ENCODE measurements at regions not wholly inside any gene's neighbourhood (a gene's known extent, or its start where the extent isn't known, plus 50 kb on each side); places are given as distances from the start of the nearest gene placed in this dataset.
"Not testable (repeated sequence)": the region's sequence is repeated elsewhere in the genome, so short reads cannot be mapped to it uniquely, and the experiment has no call there.

DNA sequence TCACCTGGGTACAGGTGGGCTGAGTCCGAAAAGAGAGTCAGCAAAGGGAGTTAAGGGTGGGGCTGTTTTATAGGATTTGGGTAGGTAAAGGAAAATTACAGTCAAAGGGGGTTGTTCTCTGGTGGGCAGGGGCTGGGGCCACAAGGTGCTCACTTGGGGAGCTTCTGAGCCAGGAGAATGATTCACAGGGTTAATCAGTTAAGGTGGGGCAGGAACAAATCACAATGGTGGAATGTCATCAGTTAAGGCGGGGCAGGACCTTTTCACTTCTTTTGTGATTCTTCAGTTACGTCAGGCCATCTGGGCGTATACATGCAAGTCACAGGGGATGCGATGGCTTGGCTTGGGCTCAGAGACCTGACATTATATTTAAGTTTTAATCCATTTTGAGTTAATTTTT lies 179.7 kb upstream of the TRPC7 start:
- H3K9me3 Mint-ChIP-seq (ENCODE audit: unreplicated experiment); H3K9me3 ChIP-seq; H3K36me3 ChIP-seq (ENCODE audit: control insufficient read depth, insufficient read depth, low read length); H3K4me3 Mint-ChIP-seq (ENCODE audit: unreplicated experiment); H3K27me3 ChIP-seq (replicated peaks; ENCODE audit: control insufficient read depth, insufficient read depth, low read length); DNase-seq; H3K27me3 Mint-ChIP-seq (ENCODE audit: insufficient read depth, unreplicated experiment); intact Hi-C loops (cut with micrococcal nuclease; ENCODE audit: unreplicated experiment); BruUV-seq (replicated peaks); H3K36me3 Mint-ChIP-seq (ENCODE audit: insufficient read depth, unreplicated experiment); H3K4me1 Mint-ChIP-seq (ENCODE audit: low read depth, unreplicated experiment); H3K27ac Mint-ChIP-seq (ENCODE audit: unreplicated experiment); POLR2A ChIA-PET; H3K4me3 ChIP-seq (ENCODE audit: low read depth, low read length); CTCF ChIA-PET; H3K4me1 ChIP-seq: not testable (repeated sequence)

DNA sequence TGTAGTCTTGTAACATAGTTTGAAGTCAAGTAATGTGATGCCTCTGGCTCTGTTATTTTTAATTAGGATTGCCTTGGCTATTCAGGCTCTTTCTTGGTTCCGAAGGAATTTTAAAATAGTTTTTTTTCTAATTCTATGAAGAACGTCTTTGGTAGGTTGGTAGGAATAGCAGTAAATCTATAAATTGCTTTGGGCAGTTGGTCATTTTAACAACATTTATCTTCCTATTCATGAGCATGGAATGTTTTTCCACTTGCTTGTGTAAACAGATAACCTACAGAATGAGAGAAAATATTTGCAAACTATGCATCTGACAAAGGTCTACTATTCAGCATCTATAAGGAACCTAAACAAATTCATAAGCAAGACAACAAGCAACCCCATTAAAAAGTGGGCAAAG lies 173.2 kb upstream of the TRPC7 start:
- Mint-ChIP-seq H3K9me3 (ENCODE audit: unreplicated experiment) (no peaks in the 10 kb centered on the region), H3K27ac (ENCODE audit: unreplicated experiment) (no peak overlapping the region), H3K4me3 (ENCODE audit: unreplicated experiment) (no peak overlapping the region), H3K27me3 (ENCODE audit: insufficient read depth, unreplicated experiment) (peaks cover 3% of the 10 kb centered on the region), H3K36me3 (ENCODE audit: insufficient read depth, unreplicated experiment) (no peaks in the 10 kb centered on the region), H3K4me1 (ENCODE audit: low read depth, unreplicated experiment) (no peaks in the 10 kb centered on the region)
- Histone ChIP-seq H3K4me3 (ENCODE audit: low read depth, low read length) (no peak overlapping the region), H3K4me1 (peaks cover 6% of the 10 kb centered on the region; the same call in 1 of the 2 replicates), H3K9me3 (no peaks in the 10 kb centered on the region), H3K27me3 (replicated peaks; ENCODE audit: control insufficient read depth, insufficient read depth, low read length) (no peaks in the 10 kb centered on the region), H3K36me3 (ENCODE audit: control insufficient read depth, insufficient read depth, low read length) (no peaks in the 10 kb centered on the region)
- ChIA-PET POLR2A (no interaction called here), CTCF (no interaction called here)
- BruUV-seq (replicated peaks), result no TSS peak
- DNase-seq, result no peak
- TF ChIP-seq, protein P1, sequence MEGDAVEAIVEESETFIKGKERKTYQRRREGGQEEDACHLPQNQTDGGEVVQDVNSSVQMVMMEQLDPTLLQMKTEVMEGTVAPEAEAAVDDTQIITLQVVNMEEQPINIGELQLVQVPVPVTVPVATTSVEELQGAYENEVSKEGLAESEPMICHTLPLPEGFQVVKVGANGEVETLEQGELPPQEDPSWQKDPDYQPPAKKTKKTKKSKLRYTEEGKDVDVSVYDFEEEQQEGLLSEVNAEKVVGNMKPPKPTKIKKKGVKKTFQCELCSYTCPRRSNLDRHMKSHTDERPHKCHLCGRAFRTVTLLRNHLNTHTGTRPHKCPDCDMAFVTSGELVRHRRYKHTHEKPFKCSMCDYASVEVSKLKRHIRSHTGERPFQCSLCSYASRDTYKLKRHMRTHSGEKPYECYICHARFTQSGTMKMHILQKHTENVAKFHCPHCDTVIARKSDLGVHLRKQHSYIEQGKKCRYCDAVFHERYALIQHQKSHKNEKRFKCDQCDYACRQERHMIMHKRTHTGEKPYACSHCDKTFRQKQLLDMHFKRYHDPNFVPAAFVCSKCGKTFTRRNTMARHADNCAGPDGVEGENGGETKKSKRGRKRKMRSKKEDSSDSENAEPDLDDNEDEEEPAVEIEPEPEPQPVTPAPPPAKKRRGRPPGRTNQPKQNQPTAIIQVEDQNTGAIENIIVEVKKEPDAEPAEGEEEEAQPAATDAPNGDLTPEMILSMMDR (IDR thresholded peaks at IDR 0.05; ENCODE audit: insufficient read depth in 1 of 2, low read depth in 1 of 2, low read length in 1 of 2, severe bottlenecking in 1 of 2, unreplicated experiment in 1 of 2), result no peak
- intact Hi-C loops (cut with micrococcal nuclease; ENCODE audit: unreplicated experiment), result no loop called here

DNA sequence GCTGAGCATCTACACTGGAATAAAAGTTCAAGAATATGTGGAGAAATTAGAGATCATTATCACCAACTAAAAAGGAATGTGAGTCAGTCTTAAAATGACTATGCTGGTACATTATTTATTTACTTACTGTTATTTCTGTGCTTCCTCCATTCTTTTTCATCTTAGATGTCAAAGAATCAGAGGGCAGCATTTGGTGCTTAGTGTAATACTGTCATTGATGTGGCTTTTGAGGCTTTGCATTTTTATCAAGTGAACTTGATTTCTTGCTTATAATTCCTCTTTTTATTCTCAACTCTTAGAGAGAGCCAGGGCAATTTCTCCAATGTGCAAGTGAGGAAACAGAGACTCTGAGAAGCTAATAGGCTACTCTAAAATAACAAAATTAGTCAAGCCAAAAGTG lies 163.7 kb upstream of the TRPC7 start:
- no peaks in the 10 kb centered on the region for H3K27me3 Mint-ChIP-seq (ENCODE audit: insufficient read depth, unreplicated experiment)
- TF ChIP-seq, protein P1 (IDR thresholded peaks at IDR 0.05; ENCODE audit: insufficient read depth in 1 of 2, low read depth in 1 of 2, low read length in 1 of 2, severe bottlenecking in 1 of 2, unreplicated experiment in 1 of 2), result no peak
- H3K36me3 ChIP-seq (ENCODE audit: control insufficient read depth, insufficient read depth, low read length), result no peaks in the 10 kb centered on the region
- intact Hi-C loops (cut with micrococcal nuclease; ENCODE audit: unreplicated experiment), result no loop called here
- H3K36me3 Mint-ChIP-seq (ENCODE audit: insufficient read depth, unreplicated experiment), result no peaks in the 10 kb centered on the region
- no peak overlapping the region for H3K27ac Mint-ChIP-seq (ENCODE audit: unreplicated experiment)
- no peaks in the 10 kb centered on the region for H3K9me3 ChIP-seq
- no peak overlapping the region for H3K4me3 Mint-ChIP-seq (ENCODE audit: unreplicated experiment)
- H3K9me3 Mint-ChIP-seq (ENCODE audit: unreplicated experiment), result no peaks in the 10 kb centered on the region
- H3K4me3 ChIP-seq (ENCODE audit: low read depth, low read length), result no peak overlapping the region
- no TSS peak for BruUV-seq (replicated peaks)
- H3K27me3 ChIP-seq (replicated peaks; ENCODE audit: control insufficient read depth, insufficient read depth, low read length), result no peaks in the 10 kb centered on the region; the same call in 1 of the 2 replicates
- ChIA-PET CTCF (interaction anchor here (0.7 to 0.9 kb wide), 2 partner anchors 155 to 241 kb away, joined by 3 read pairs; no protein-coding TSS in a partner anchor), POLR2A (no interaction called here)
- H3K4me1 ChIP-seq, result peaks cover 14% of the 10 kb centered on the region; the same call in 1 of the 2 replicates
- DNase-seq, result no peak
- peaks cover 8% of the 10 kb centered on the region for H3K4me1 Mint-ChIP-seq (ENCODE audit: low read depth, unreplicated experiment)

Measured in Caco-2 (cell line).